Left renal pelvis (tissue), 4 donors: ENCODE measurements at regions not wholly inside any gene's neighbourhood (a gene's known extent, or its start where the extent isn't known, plus 50 kb on each side); places are given as distances from the start of the nearest gene placed in this dataset.
"Not testable (repeated sequence)": the region's sequence is repeated elsewhere in the genome, so short reads cannot be mapped to it uniquely, and the experiment has no call there.

Source experiments
- DNase-seq, 4 donors: peaks; one replicate each; pipeline ENCODE4 v3.0.0-alpha.2; 2013; ENCODE audit warnings: low read depth in 4 of 4, low spot score in 3 of 4

GRCh38 chr10:61279400-61279799 lies 173.8 kb downstream of the TMEM26 start:
- DNase-seq: no peak

GRCh38 chr10:61278556-61278955 lies 174.6 kb downstream of the TMEM26 start:
- DNase-seq: no peak

GRCh38 chr10:61272781-61273180 lies 180.4 kb downstream of the TMEM26 start:
- DNase-seq: no peak

- no peak for DNase-seq
These were observed 181.9 kb downstream of the TMEM26 start for GRCh38 chr10:61271127-61271780.

GRCh38 chr10:61263518-61263917 lies 189.7 kb downstream of the TMEM26 start:
- no peak for DNase-seq

GRCh38 chr10:61262486-61263261 lies 190.5 kb downstream of the TMEM26 start:
- no peak for DNase-seq

- no peak for DNase-seq
These were observed 195.2 kb downstream of the TMEM26 start for GRCh38 chr10:61257956-61258496.

- no peak for DNase-seq
These were observed 196.0 kb downstream of the TMEM26 start for GRCh38 chr10:61257136-61257535.

GRCh38 chr10:61252326-61252725 lies 200.9 kb downstream of the TMEM26 start:
- DNase-seq: not testable (repeated sequence)

GRCh38 chr10:61251089-61251488 lies 202.1 kb downstream of the TMEM26 start:
- DNase-seq: no peak

- no peak for DNase-seq
These were observed 203.1 kb downstream of the TMEM26 start for GRCh38 chr10:61250131-61250530.

- no peak for DNase-seq
These were observed 205.2 kb downstream of the TMEM26 start for GRCh38 chr10:61248013-61248412.

GRCh38 chr10:61244261-61244775 lies 208.9 kb downstream of the TMEM26 start:
- DNase-seq: no peak

- DNase-seq: no peak
These were observed 220.4 kb downstream of the TMEM26 start for GRCh38 chr10:61232780-61233179.

- DNase-seq: no peak
These were observed 227.2 kb downstream of the TMEM26 start for GRCh38 chr10:61225939-61226338.

GRCh38 chr10:61223576-61223975 lies 229.6 kb downstream of the TMEM26 start:
- no peak for DNase-seq

- DNase-seq: no peak
These were observed 233.5 kb downstream of the TMEM26 start for GRCh38 chr10:61219696-61220095.

- DNase-seq: no peak
These were observed 235.2 kb downstream of the TMEM26 start for GRCh38 chr10:61217851-61218565.

- DNase-seq: no peak
These were observed 237.9 kb downstream of the TMEM26 start for GRCh38 chr10:61215246-61215645.

- DNase-seq: no peak
These were observed 241.7 kb downstream of the TMEM26 start for GRCh38 chr10:61211468-61211867.

- DNase-seq: peak in 2 of 4 donors; percentile 24 to 26
These were observed 253.1 kb upstream of the RHOBTB1 start for GRCh38 chr10:61197057-61197456.
